ENCODE measurements at regions not wholly inside any gene's neighbourhood (a gene's known extent, or its start where the extent isn't known, plus 50 kb on each side); places are given as distances from the start of the nearest gene placed in this dataset.

DNA sequence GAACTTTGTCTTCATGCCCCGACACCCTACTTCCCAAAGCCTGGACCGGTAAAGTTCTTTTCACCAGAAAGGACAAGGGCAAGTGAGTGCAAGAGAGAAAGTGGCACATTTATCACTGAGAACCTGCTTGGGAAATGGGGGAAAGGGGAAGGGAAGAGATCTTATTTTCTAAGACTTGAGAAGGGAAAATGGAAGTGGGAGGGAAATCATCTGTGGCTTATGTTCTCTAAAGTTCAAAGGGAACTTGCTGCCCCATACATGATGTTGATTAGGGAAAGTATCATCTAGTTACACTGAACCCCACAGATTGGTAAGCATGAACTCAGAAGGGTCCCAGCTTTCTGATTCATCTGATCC is 199.5 kb upstream of the LPP start:
- TF ChIP-seq, protein P1, sequence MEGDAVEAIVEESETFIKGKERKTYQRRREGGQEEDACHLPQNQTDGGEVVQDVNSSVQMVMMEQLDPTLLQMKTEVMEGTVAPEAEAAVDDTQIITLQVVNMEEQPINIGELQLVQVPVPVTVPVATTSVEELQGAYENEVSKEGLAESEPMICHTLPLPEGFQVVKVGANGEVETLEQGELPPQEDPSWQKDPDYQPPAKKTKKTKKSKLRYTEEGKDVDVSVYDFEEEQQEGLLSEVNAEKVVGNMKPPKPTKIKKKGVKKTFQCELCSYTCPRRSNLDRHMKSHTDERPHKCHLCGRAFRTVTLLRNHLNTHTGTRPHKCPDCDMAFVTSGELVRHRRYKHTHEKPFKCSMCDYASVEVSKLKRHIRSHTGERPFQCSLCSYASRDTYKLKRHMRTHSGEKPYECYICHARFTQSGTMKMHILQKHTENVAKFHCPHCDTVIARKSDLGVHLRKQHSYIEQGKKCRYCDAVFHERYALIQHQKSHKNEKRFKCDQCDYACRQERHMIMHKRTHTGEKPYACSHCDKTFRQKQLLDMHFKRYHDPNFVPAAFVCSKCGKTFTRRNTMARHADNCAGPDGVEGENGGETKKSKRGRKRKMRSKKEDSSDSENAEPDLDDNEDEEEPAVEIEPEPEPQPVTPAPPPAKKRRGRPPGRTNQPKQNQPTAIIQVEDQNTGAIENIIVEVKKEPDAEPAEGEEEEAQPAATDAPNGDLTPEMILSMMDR (IDR thresholded peaks at IDR 0.05), result no peak
- no peak for TF ChIP-seq FOXJ3 (CRISPR knock-in tag; IDR thresholded peaks at IDR 0.05; ENCODE audit: borderline replicate concordance)
- TF ChIP-seq IRF2 (CRISPR knock-in tag; IDR thresholded peaks at IDR 0.05; ENCODE audit: borderline replicate concordance, low read depth), result no peak

Data from WTC11 (cell line).